LNCAP (cell line): ENCODE measurements at regions not wholly inside any gene's neighbourhood (a gene's known extent, or its start where the extent isn't known, plus 50 kb on each side); places are given as distances from the start of the nearest gene placed in this dataset.

Experiments
- CTCF ChIP-seq: fragments of 450-650 bp; IDR thresholded peaks from 2 replicates; pipeline ENCODE4 v1.5.1; 2017; ENCODE audit warnings: mild to moderate bottlenecking

GRCh38 chr3:73707772-73708171 lies 83.0 kb upstream of the PDZRN3 start:
- no peak for TF ChIP-seq CTCF

GRCh38 chr3:73706771-73707170 lies 82.0 kb upstream of the PDZRN3 start:
- TF ChIP-seq CTCF: no peak

GRCh38 chr3:73705792-73706191 lies 81.1 kb upstream of the PDZRN3 start:
- no peak for TF ChIP-seq CTCF

- no peak for TF ChIP-seq CTCF
These were observed 74.6 kb upstream of the PDZRN3 start for GRCh38 chr3:73699327-73699726.

GRCh38 chr3:73697020-73697419 lies 72.3 kb upstream of the PDZRN3 start:
- no peak for TF ChIP-seq CTCF

- TF ChIP-seq CTCF: no peak
These were observed 71.1 kb upstream of the PDZRN3 start for GRCh38 chr3:73695841-73696240.

GRCh38 chr3:73694983-73695757 lies 70.4 kb upstream of the PDZRN3 start:
- TF ChIP-seq CTCF: no peak
